ENCODE measurements at regions not wholly inside any gene's neighbourhood (a gene's known extent, or its start where the extent isn't known, plus 50 kb on each side); places are given as distances from the start of the nearest gene placed in this dataset.

- no peak for TF ChIP-seq CTCF (IDR thresholded peaks at IDR 0.05)
- WGBS, 2 donors (ENCODE audit: low coverage in 1 of 2), result 79% methylated on average over 5 of the region's 5 CpGs; no CpG with 5 or more reads in 1 of the 2 donors
- in situ Hi-C loops (cut with MboI; ENCODE audit: low pct_ligation_motif_present in 1 of 4, low pct_unique_long_range_greater_than_20kb in 1 of 4, low sequenced_read_pairs in 3 of 4) (no loop called here), intact Hi-C loops (cut with DNase I; ENCODE audit: low total_unique reads) (no loop called here)
- Histone ChIP-seq H3K4me1 (peaks cover 0 to 9% (median 0%) of the 10 kb centered on the region in 4 donors), H3K36me3 (no peaks in the 10 kb centered on the region), H3K9me3 (no peaks in the 10 kb centered on the region), H3K4me3 (no peak overlapping the region), H3K27ac (no peak overlapping the region), H3K27me3 (peaks cover 23% of the 10 kb centered on the region)
- DNase-seq, result no peak
Observed at GRCh38 chr2:239664216-239664810, 263.5 kb upstream of the HDAC4 start.

GRCh38 chr2:239663364-239663924 is 262.6 kb upstream of the HDAC4 start:
- intact Hi-C loops (cut with DNase I; ENCODE audit: low total_unique reads), result no loop called here
- Histone ChIP-seq H3K4me3 (no peak overlapping the region), H3K4me1 (peaks cover 0 to 9% (median 0%) of the 10 kb centered on the region in 4 donors), H3K36me3 (no peaks in the 10 kb centered on the region), H3K27me3 (peaks cover 23% of the 10 kb centered on the region), H3K9me3 (no peaks in the 10 kb centered on the region), H3K27ac (no peak overlapping the region)
- DNase-seq, result no peak
- in situ Hi-C loops (cut with MboI; ENCODE audit: low pct_ligation_motif_present in 1 of 4, low pct_unique_long_range_greater_than_20kb in 1 of 4, low sequenced_read_pairs in 3 of 4), result no loop called here
- 67 to 76% methylated on average over 3 to 9 of the region's 9 CpGs for WGBS, 2 donors (ENCODE audit: low coverage in 1 of 2)
- TF ChIP-seq EP300 (IDR thresholded peaks at IDR 0.05; ENCODE audit: low read depth), result no peak
- TF ChIP-seq POLR2AphosphoS5 (IDR thresholded peaks at IDR 0.05), result no peak
- no peak for TF ChIP-seq POLR2A (IDR thresholded peaks at IDR 0.05)
- TF ChIP-seq CTCF (IDR thresholded peaks at IDR 0.05), result no peak

- H3K9me3 ChIP-seq, result no peaks in the 10 kb centered on the region
- TF ChIP-seq EP300 (IDR thresholded peaks at IDR 0.05; ENCODE audit: low read depth), result no peak
- no peaks in the 10 kb centered on the region for H3K36me3 ChIP-seq
- H3K27me3 ChIP-seq, result peaks cover 23% of the 10 kb centered on the region
- no peak for DNase-seq
- H3K27ac ChIP-seq, result no peak overlapping the region
- peaks cover 0 to 9% (median 0%) of the 10 kb centered on the region in 4 donors for H3K4me1 ChIP-seq
- no peak overlapping the region for H3K4me3 ChIP-seq
- whole genome bisulfite sequencing, 2 donors (ENCODE audit: low coverage in 1 of 2), result 64 to 65% methylated on average over 9 to 16 of the region's 16 CpGs
- intact Hi-C loops (cut with DNase I; ENCODE audit: low total_unique reads) (no loop called here), in situ Hi-C loops (cut with MboI; ENCODE audit: low pct_ligation_motif_present in 1 of 4, low pct_unique_long_range_greater_than_20kb in 1 of 4, low sequenced_read_pairs in 3 of 4) (no loop called here)
Observed at GRCh38 chr2:239662413-239663120, 261.7 kb upstream of the HDAC4 start.

GRCh38 chr2:239661334-239662312 is 260.8 kb upstream of the HDAC4 start:
- Histone ChIP-seq H3K4me1 (peaks cover 0 to 9% (median 0%) of the 10 kb centered on the region in 4 donors), H3K27me3 (peaks cover 23% of the 10 kb centered on the region), H3K4me3 (no peak overlapping the region), H3K27ac (no peak overlapping the region), H3K9me3 (no peaks in the 10 kb centered on the region), H3K36me3 (no peaks in the 10 kb centered on the region)
- no peak for TF ChIP-seq POLR2AphosphoS5 (IDR thresholded peaks at IDR 0.05)
- TF ChIP-seq EP300 (IDR thresholded peaks at IDR 0.05; ENCODE audit: low read depth), result no peak
- no peak for TF ChIP-seq POLR2A (IDR thresholded peaks at IDR 0.05)
- TF ChIP-seq CTCF (IDR thresholded peaks at IDR 0.05), result no peak
- intact Hi-C loops (cut with DNase I; ENCODE audit: low total_unique reads) (no loop called here), in situ Hi-C loops (cut with MboI; ENCODE audit: low pct_ligation_motif_present in 1 of 4, low pct_unique_long_range_greater_than_20kb in 1 of 4, low sequenced_read_pairs in 3 of 4) (no loop called here)
- WGBS, 2 donors (ENCODE audit: low coverage in 1 of 2), result 44 to 49% methylated on average over 3 to 15 of the region's 15 CpGs
- DNase-seq, result no peak
